ENCODE measurements at regions not wholly inside any gene's neighbourhood (a gene's known extent, or its start where the extent isn't known, plus 50 kb on each side); places are given as distances from the start of the nearest gene placed in this dataset.

GRCh38 chr19:30093966-30094755 lies 152.1 kb downstream of the URI1 start:
- TF ChIP-seq, protein P1, sequence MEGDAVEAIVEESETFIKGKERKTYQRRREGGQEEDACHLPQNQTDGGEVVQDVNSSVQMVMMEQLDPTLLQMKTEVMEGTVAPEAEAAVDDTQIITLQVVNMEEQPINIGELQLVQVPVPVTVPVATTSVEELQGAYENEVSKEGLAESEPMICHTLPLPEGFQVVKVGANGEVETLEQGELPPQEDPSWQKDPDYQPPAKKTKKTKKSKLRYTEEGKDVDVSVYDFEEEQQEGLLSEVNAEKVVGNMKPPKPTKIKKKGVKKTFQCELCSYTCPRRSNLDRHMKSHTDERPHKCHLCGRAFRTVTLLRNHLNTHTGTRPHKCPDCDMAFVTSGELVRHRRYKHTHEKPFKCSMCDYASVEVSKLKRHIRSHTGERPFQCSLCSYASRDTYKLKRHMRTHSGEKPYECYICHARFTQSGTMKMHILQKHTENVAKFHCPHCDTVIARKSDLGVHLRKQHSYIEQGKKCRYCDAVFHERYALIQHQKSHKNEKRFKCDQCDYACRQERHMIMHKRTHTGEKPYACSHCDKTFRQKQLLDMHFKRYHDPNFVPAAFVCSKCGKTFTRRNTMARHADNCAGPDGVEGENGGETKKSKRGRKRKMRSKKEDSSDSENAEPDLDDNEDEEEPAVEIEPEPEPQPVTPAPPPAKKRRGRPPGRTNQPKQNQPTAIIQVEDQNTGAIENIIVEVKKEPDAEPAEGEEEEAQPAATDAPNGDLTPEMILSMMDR (conservative IDR thresholded peaks at IDR 0.05 in 1 of 2, IDR thresholded peaks at IDR 0.05 in 1 of 2; ENCODE audit: extremely low read depth in 1 of 2, insufficient read depth in 1 of 2, low read depth in 1 of 2, low read length in 2 of 2): no peak
- no peak for TF ChIP-seq EZH2 (IDR thresholded peaks at IDR 0.05; ENCODE audit: borderline replicate concordance, low read length)
